K562 (cell line): ENCODE measurements at regions not wholly inside any gene's neighbourhood (a gene's known extent, or its start where the extent isn't known, plus 50 kb on each side); places are given as distances from the start of the nearest gene placed in this dataset.

Experiments
- ATAC-seq: fragments of 200-7000 bp; cut with Tn5 transposase; 3 replicates; pipeline ENCODE4 v1.9.1; 2020; ENCODE audit warnings: moderate library complexity
- BruUV-seq: library from RNA; stranded (reverse); fragments of 400-500 nt; replicated peaks from 2 replicates; lab custom pipeline; 2021; lab: Mats Ljungman, UMichigan
- CTCF ChIA-PET: fragments of 300-600 bp; formaldehyde crosslinking; extraction: SDS; loops from one replicate; lab custom pipeline; 2021; ENCODE audit warnings: low intra/inter-chr PET ratio; lab: Yijun Ruan, JAX
- POLR2A ChIA-PET: fragments of 300-600, 350-650 bp; sonication (Branson Sonifier 250); formaldehyde crosslinking; extraction: SDS; loops from one replicate; lab custom pipeline; 2021; ENCODE audit warnings: antibody characterized with exemption, inconsistent platforms; lab: Yijun Ruan, JAX
- DNase-seq, 4 experiments: peaks; one replicate each; pipeline versions ENCODE4 v3.0.0 to v3.0.0-alpha.2; 2011 to 2018; ENCODE audit warnings: low spot score in 3 of 4, mixed read lengths in 3 of 4; ENCODE audit errors: extremely low read depth in 1 of 4
- FAIRE-seq: peaks from 2 replicates; lab custom pipeline; 2011; peaks lifted over from hg19 to GRCh38; lab: Jason Lieb, UNC
- H2AFZ ChIP-seq: 2 replicates; pipeline ENCODE4 v1.6.0; 2011; ENCODE audit warnings: low read depth, low read length, control low read depth, inconsistent platforms
- H3K27ac ChIP-seq: fragments of 200-600 bp; 3 replicates; pipeline ENCODE4 v1.8.0; 2011; ENCODE audit warnings: low read depth, mild to moderate bottlenecking, control low read depth, inconsistent platforms, low read length, moderate library complexity, mixed read lengths; ENCODE audit errors: extremely low read depth
- H3K27me3 ChIP-seq, 2 experiments: fragments of 300-600 bp in 1 of 2; 2 replicates in 1 of 2; 3 replicates in 1 of 2; pipeline versions ENCODE4 v1.6.0 to v1.8.0; 2011; ENCODE audit warnings: inconsistent platforms in 2 of 2, low read length in 2 of 2, mild to moderate bottlenecking in 1 of 2, mixed read lengths in 1 of 2, moderate library complexity in 1 of 2; ENCODE audit not compliant: control insufficient read depth in 2 of 2, insufficient read depth in 2 of 2
- H3K36me3 ChIP-seq: fragments of 300-600 bp; 3 replicates; pipeline ENCODE4 v1.8.0; 2011; ENCODE audit warnings: mild to moderate bottlenecking, low read length, inconsistent platforms; ENCODE audit not compliant: control insufficient read depth, insufficient read depth
- H3K4me1 ChIP-seq, 2 experiments: fragments of 200-600 bp in 1 of 2; replicated peaks in 1 of 2; 2 replicates in 1 of 2; 3 replicates in 1 of 2; pipeline versions ENCODE4 v1.5.1 to v1.8.0; 2011; ENCODE audit warnings: inconsistent platforms in 2 of 2, low read length in 2 of 2, mild to moderate bottlenecking in 1 of 2, mixed read lengths in 1 of 2, moderate library complexity in 1 of 2; ENCODE audit not compliant: control insufficient read depth in 2 of 2, insufficient read depth in 2 of 2
- H3K4me2 ChIP-seq: 2 replicates; pipeline ENCODE4 v1.6.1; 2011; ENCODE audit warnings: low read length, control low read depth, inconsistent platforms, mixed read lengths; ENCODE audit not compliant: insufficient read depth
- H3K4me3 ChIP-seq: fragments of 200-600 bp; sonication (generic), shearing (Covaris generic); 2 replicates; pipeline ENCODE4 v1.5.1; 2016; ENCODE audit warnings: control low read depth, inconsistent platforms
- H3K79me2 ChIP-seq: fragments of 200-600 bp; 3 replicates; pipeline ENCODE4 v1.8.0; 2011; ENCODE audit warnings: low read length, inconsistent platforms; ENCODE audit not compliant: control insufficient read depth, insufficient read depth
- H3K9ac ChIP-seq, 2 experiments: 2 replicates each; pipeline versions ENCODE4 v1.6.0 to v1.6.1; 2011; ENCODE audit warnings: low read depth in 2 of 2, low read length in 2 of 2, control low read depth in 1 of 2, inconsistent platforms in 1 of 2, mild to moderate bottlenecking in 1 of 2, mixed read lengths in 1 of 2; ENCODE audit not compliant: insufficient read depth in 1 of 2
- H3K9me1 ChIP-seq: one replicate; pipeline ENCODE4 v1.6.0; 2011; ENCODE audit warnings: inconsistent platforms, mild to moderate bottlenecking, low read length, moderate library complexity; ENCODE audit not compliant: control insufficient read depth, insufficient read depth
- H3K9me3 ChIP-seq: replicated peaks from 2 replicates; pipeline ENCODE4 v1.5.1; 2011; ENCODE audit warnings: low read depth, low read length, inconsistent platforms; ENCODE audit not compliant: control insufficient read depth, insufficient read depth
- H4K20me1 ChIP-seq: replicated peaks from 2 replicates; pipeline ENCODE4 v1.6.1; 2011; ENCODE audit warnings: low read length, inconsistent platforms, mixed read lengths; ENCODE audit not compliant: control insufficient read depth, insufficient read depth
- BDP1 ChIP-seq: IDR thresholded peaks from 3 replicates; pipeline ENCODE4 v1.6.1; 2011; ENCODE audit not compliant: insufficient read length, insufficient read depth
- EP300 ChIP-seq: IDR thresholded peaks from 2 replicates; pipeline ENCODE4 v1.6.1; 2012; ENCODE audit warnings: low read length, improper control_type of control experiment
- HDAC3 ChIP-seq: fragments of 450-650 bp; IDR thresholded peaks from 2 replicates; pipeline ENCODE4 v1.6.1; 2018; ENCODE audit warnings: borderline replicate concordance, mild to moderate bottlenecking, moderate library complexity; ENCODE audit not compliant: partially characterized antibody
- SMAD2 ChIP-seq: fragments of 150-350 bp; IDR thresholded peaks from 2 replicates; pipeline ENCODE4 v1.6.1; 2014; ENCODE audit warnings: low read depth, mild to moderate bottlenecking, low read length
- SP2 ChIP-seq: IDR thresholded peaks from 2 replicates; pipeline ENCODE4 v1.6.1; 2011; ENCODE audit warnings: mild to moderate bottlenecking, low read depth, low read length, moderate library complexity; ENCODE audit not compliant: poor library complexity, severe bottlenecking; ENCODE audit errors: extremely low read depth
- STAT5A ChIP-seq: IDR thresholded peaks from 2 replicates; pipeline ENCODE4 v1.6.1; 2012; ENCODE audit warnings: low read length, inconsistent platforms, borderline replicate concordance
- TAF1 ChIP-seq: IDR thresholded peaks from 2 replicates; pipeline ENCODE4 v1.6.1; 2011; ENCODE audit warnings: mild to moderate bottlenecking, low read length, moderate library complexity; ENCODE audit not compliant: insufficient read depth, control insufficient read depth, severe bottlenecking; ENCODE audit errors: extremely low read depth
- TAF9B ChIP-seq: fragments of 450-650 bp; IDR thresholded peaks from 2 replicates; pipeline ENCODE4 v1.6.1; 2018; ENCODE audit warnings: mild to moderate bottlenecking; ENCODE audit not compliant: partially characterized antibody
- ZNF239 ChIP-seq: fragments of 250-450 bp; sonication (Bioruptor Pico); IDR thresholded peaks from 2 replicates; pipeline ENCODE4 v1.4.0; 2020; ENCODE audit warnings: mild to moderate bottlenecking
- ZNF253 ChIP-seq: fragments of 250-450 bp; sonication (Bioruptor Pico); conservative IDR thresholded peaks from 2 replicates; pipeline ENCODE4 v1.6.1; 2021; ENCODE audit warnings: mild to moderate bottlenecking
- ZNF699 ChIP-seq: fragments of 250-450 bp; sonication (Bioruptor Pico); IDR thresholded peaks from 2 replicates; pipeline ENCODE4 v1.8.0; 2021; ENCODE audit warnings: mild to moderate bottlenecking, moderate library complexity; ENCODE audit not compliant: insufficient replicate concordance
- WGBS: fragments of 100-300 bp; shearing (Covaris generic); methylation state at CpG from one replicate; pipeline ENCODE4 v1.1.6; 2016; ENCODE audit warnings: low coverage, mixed read lengths; ENCODE audit not compliant: insufficient coverage; ENCODE audit errors: missing lambda C conversion rate; 5-methylcytosine and 5-hydroxymethylcytosine counted together
- in situ Hi-C: fragments of 300-500 bp; cut with MboI; formaldehyde crosslinking; loops from 4 replicates; pipeline ENCODE4 v1.15.0; 2018; ENCODE audit warnings: inconsistent platforms, mixed read lengths
- intact Hi-C: fragments of 100-400 bp; cut with micrococcal nuclease; formaldehyde crosslinking; loops from 2 replicates; pipeline ENCODE4 v1.14.2; 2022
- TF ChIP-seq, protein P1 (sequence below): fragments of 450-650 bp; IDR thresholded peaks from 2 replicates; pipeline ENCODE4 v1.6.1; 2017; ENCODE audit warnings: antibody characterized with exemption, mild to moderate bottlenecking
- TF ChIP-seq, protein P2 (sequence below): fragments of 250-450 bp; sonication (Bioruptor Pico); IDR thresholded peaks from 2 replicates; pipeline ENCODE4 v1.4.0; 2020; ENCODE audit warnings: mild to moderate bottlenecking

DNA sequence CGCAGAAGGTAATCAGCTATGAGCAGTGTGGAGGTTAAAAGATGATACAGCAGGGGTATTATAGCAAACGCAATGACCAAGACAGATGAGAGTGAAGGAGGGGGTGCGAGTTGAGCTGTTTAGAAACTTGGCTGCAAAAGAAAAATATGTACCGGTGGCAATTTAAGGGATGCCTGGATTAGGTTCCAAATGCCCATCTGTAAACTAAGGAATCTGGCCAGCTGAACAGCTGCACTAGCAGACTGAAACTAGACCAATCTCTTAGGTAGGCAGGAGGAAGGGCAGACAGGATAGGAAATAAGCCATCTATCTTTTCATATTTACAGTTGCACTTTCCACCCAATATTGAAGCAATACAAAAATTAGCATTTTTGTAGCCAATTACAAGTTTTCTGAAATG lies 407.6 kb downstream of the HTR1B start (continued):
- TF ChIP-seq HDAC3 (no peak), TAF1 (no peak), ZNF253 (CRISPR knock-in tag) (no peak)

DNA sequence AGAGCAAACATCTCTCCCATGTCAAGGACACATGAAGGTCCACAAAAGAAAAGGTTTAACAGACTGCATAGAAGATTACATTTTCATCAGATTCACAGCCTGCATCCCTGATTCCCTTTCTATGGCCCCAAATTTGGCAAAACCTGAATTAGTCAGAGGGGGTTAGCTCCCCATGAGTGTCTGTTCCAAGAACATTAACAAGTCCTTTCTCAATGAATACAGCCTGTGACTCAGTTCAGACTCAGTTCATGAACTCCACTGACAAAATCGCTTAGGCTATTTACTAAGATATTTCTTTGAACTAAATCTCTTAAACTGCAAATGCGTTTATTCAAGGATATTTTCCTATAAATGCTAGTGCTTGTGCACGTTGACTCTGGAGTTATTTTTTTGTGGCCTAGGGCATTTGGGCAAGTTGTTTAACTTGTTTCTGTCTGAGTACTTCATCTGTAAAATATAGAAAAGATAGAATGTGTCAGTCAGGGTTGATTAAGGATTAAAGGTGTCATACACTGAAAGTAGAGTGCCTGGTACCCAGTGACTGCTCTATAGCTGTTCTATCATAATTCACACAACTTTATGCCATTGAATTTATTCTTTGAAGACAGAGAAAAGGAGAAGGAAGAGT lies 422.6 kb downstream of the HTR1B start:
- intact Hi-C loops (no loop called here), in situ Hi-C loops (no loop called here)
- ChIA-PET CTCF (interaction anchor here (0.5 kb wide), 1 partner anchor 594 kb away, joined by 3 read pairs; no protein-coding TSS in a partner anchor), POLR2A (no interaction called here)
- Histone ChIP-seq H3K9me3 (no peaks in the 10 kb centered on the region), H3K36me3 (no peaks in the 10 kb centered on the region), H2AFZ (no peak overlapping the region), H3K79me2 (no peaks in the 10 kb centered on the region), H3K27ac (no peak overlapping the region), H3K4me1 (no peaks in the 10 kb centered on the region), H4K20me1 (no peaks in the 10 kb centered on the region), H3K27me3 (no peaks in the 10 kb centered on the region), H3K9ac (no peak overlapping the region), H3K9me1 (no peaks in the 10 kb centered on the region), H3K4me3 (no peak overlapping the region), H3K4me2 (no peak overlapping the region)
- no TSS peak for BruUV-seq
- FAIRE-seq (no peak), ATAC-seq (no peak), DNase-seq (no peak)
- WGBS, result 0% methylated on average over 3 of the region's 3 CpGs
- no peak for TF ChIP-seq ZNF699 (CRISPR knock-in tag)
- TF ChIP-seq TAF9B, result no peak
- TF ChIP-seq, protein P1, sequence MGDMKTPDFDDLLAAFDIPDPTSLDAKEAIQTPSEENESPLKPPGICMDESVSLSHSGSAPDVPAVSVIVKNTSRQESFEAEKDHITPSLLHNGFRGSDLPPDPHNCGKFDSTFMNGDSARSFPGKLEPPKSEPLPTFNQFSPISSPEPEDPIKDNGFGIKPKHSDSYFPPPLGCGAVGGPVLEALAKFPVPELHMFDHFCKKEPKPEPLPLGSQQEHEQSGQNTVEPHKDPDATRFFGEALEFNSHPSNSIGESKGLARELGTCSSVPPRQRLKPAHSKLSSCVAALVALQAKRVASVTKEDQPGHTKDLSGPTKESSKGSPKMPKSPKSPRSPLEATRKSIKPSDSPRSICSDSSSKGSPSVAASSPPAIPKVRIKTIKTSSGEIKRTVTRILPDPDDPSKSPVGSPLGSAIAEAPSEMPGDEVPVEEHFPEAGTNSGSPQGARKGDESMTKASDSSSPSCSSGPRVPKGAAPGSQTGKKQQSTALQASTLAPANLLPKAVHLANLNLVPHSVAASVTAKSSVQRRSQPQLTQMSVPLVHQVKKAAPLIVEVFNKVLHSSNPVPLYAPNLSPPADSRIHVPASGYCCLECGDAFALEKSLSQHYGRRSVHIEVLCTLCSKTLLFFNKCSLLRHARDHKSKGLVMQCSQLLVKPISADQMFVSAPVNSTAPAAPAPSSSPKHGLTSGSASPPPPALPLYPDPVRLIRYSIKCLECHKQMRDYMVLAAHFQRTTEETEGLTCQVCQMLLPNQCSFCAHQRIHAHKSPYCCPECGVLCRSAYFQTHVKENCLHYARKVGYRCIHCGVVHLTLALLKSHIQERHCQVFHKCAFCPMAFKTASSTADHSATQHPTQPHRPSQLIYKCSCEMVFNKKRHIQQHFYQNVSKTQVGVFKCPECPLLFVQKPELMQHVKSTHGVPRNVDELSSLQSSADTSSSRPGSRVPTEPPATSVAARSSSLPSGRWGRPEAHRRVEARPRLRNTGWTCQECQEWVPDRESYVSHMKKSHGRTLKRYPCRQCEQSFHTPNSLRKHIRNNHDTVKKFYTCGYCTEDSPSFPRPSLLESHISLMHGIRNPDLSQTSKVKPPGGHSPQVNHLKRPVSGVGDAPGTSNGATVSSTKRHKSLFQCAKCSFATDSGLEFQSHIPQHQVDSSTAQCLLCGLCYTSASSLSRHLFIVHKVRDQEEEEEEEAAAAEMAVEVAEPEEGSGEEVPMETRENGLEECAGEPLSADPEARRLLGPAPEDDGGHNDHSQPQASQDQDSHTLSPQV, result no peak
- no peak for TF ChIP-seq BDP1
- TF ChIP-seq EP300, result no peak
- TF ChIP-seq, protein P2, sequence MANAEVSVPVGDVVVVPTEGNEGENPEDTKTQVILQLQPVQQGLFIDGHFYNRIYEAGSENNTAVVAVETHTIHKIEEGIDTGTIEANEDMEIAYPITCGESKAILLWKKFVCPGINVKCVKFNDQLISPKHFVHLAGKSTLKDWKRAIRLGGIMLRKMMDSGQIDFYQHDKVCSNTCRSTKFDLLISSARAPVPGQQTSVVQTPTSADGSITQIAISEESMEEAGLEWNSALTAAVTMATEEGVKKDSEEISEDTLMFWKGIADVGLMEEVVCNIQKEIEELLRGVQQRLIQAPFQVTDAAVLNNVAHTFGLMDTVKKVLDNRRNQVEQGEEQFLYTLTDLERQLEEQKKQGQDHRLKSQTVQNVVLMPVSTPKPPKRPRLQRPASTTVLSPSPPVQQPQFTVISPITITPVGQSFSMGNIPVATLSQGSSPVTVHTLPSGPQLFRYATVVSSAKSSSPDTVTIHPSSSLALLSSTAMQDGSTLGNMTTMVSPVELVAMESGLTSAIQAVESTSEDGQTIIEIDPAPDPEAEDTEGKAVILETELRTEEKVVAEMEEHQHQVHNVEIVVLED, result no peak
- no peak for TF ChIP-seq ZNF239 (CRISPR knock-in tag)
- no peak for TF ChIP-seq SP2
- no peak for TF ChIP-seq STAT5A
- no peak for TF ChIP-seq SMAD2
